Liver (tissue), 8 donors: ENCODE measurements at regions not wholly inside any gene's neighbourhood (a gene's known extent, or its start where the extent isn't known, plus 50 kb on each side); places are given as distances from the start of the nearest gene placed in this dataset.

Source experiments
- DNase-seq: peaks from one replicate; pipeline ENCODE4 v3.0.0-alpha.2; 2017; ENCODE audit warnings: low spot score
- H3K27ac ChIP-seq, 2 donors: one replicate each; pipeline ENCODE4 v1.7.0; 2013; ENCODE audit warnings: inconsistent platforms in 2 of 2, low read length in 2 of 2, control low read depth in 1 of 2, low read depth in 1 of 2, mild to moderate bottlenecking in 1 of 2
- H3K27me3 ChIP-seq, 4 donors: one replicate each; pipeline versions ENCODE4 v1.6.1 to v1.7.0; 2013; ENCODE audit warnings: low read length in 3 of 4, inconsistent platforms in 1 of 4, mild to moderate bottlenecking in 1 of 4, moderate library complexity in 1 of 4; ENCODE audit not compliant: control insufficient read depth in 4 of 4, insufficient read depth in 4 of 4
- H3K36me3 ChIP-seq, 4 donors: one replicate each; pipeline versions ENCODE4 v1.6.1 to v1.7.0; 2013; ENCODE audit warnings: low read length in 3 of 4, mild to moderate bottlenecking in 3 of 4, low read depth in 1 of 4, moderate library complexity in 1 of 4; ENCODE audit not compliant: control insufficient read depth in 4 of 4, insufficient read depth in 3 of 4
- H3K4me1 ChIP-seq, 4 donors: one replicate each; pipeline versions ENCODE4 v1.6.1 to v1.7.0; 2013; ENCODE audit warnings: low read length in 3 of 4, mild to moderate bottlenecking in 3 of 4, moderate library complexity in 1 of 4; ENCODE audit not compliant: control insufficient read depth in 4 of 4, insufficient read depth in 4 of 4
- H3K4me3 ChIP-seq, 3 donors: one replicate each; pipeline versions ENCODE4 v1.6.1 to v1.7.0; 2013; ENCODE audit warnings: low read length in 3 of 3, control low read depth in 1 of 3, low read depth in 1 of 3, mild to moderate bottlenecking in 1 of 3
- H3K9ac ChIP-seq, 2 donors: one replicate each; pipeline ENCODE4 v1.7.0; 2013; ENCODE audit warnings: low read length in 2 of 2, mild to moderate bottlenecking in 2 of 2, moderate library complexity in 2 of 2, control low read depth in 1 of 2, low read depth in 1 of 2
- H3K9me3 ChIP-seq, 4 donors: one replicate each; pipeline versions ENCODE4 v1.6.1 to v1.7.0; 2013; ENCODE audit warnings: low read length in 3 of 4; ENCODE audit not compliant: control insufficient read depth in 4 of 4
- EGR1 ChIP-seq, 2 donors: IDR thresholded peaks; 2 replicates each; pipeline ENCODE4 v1.6.1; 2016 to 2018; ENCODE audit warnings: antibody characterized with exemption in 2 of 2, low read depth in 2 of 2
- FOXA1 ChIP-seq: IDR thresholded peaks from 2 replicates; pipeline ENCODE4 v1.6.1; 2016; ENCODE audit warnings: antibody characterized with exemption
- FOXA2 ChIP-seq: IDR thresholded peaks from 2 replicates; pipeline ENCODE4 v1.6.1; 2016; ENCODE audit warnings: antibody characterized with exemption
- GABPA ChIP-seq, 2 donors: IDR thresholded peaks in 1 of 2; conservative IDR thresholded peaks in 1 of 2; 2 replicates each; pipeline ENCODE4 v1.6.1; 2016; ENCODE audit warnings: antibody characterized with exemption in 2 of 2, mild to moderate bottlenecking in 1 of 2, moderate library complexity in 1 of 2
- HNF4A ChIP-seq, 2 donors: conservative IDR thresholded peaks; 2 replicates each; pipeline ENCODE4 v1.6.1; 2016; ENCODE audit warnings: antibody characterized with exemption in 2 of 2, mild to moderate bottlenecking in 2 of 2
- HNF4G ChIP-seq: IDR thresholded peaks from 2 replicates; pipeline ENCODE4 v1.6.1; 2016; ENCODE audit warnings: antibody characterized with exemption
- JUND ChIP-seq, 2 donors: IDR thresholded peaks; 2 replicates each; pipeline ENCODE4 v1.6.1; 2016; ENCODE audit warnings: antibody characterized with exemption in 2 of 2
- NR2F2 ChIP-seq: IDR thresholded peaks from 2 replicates; pipeline ENCODE4 v1.6.1; 2016; ENCODE audit warnings: antibody characterized with exemption
- RAD21 ChIP-seq, 2 donors: IDR thresholded peaks; 2 replicates each; pipeline ENCODE4 v1.6.1; 2016; ENCODE audit warnings: antibody characterized with exemption in 2 of 2, mild to moderate bottlenecking in 2 of 2
- RXRA ChIP-seq, 2 donors: IDR thresholded peaks; 2 replicates each; pipeline ENCODE4 v1.6.1; 2017 to 2018; ENCODE audit warnings: antibody characterized with exemption in 2 of 2, mild to moderate bottlenecking in 1 of 2
- SP1 ChIP-seq: IDR thresholded peaks from 2 replicates; pipeline ENCODE4 v1.6.1; 2018; ENCODE audit warnings: antibody characterized with exemption, mild to moderate bottlenecking
- TAF1 ChIP-seq: conservative IDR thresholded peaks from 2 replicates; pipeline ENCODE4 v1.6.1; 2016; ENCODE audit warnings: antibody characterized with exemption, mild to moderate bottlenecking
- YY1 ChIP-seq: IDR thresholded peaks from 2 replicates; pipeline ENCODE4 v1.6.1; 2016; ENCODE audit warnings: antibody characterized with exemption, mild to moderate bottlenecking
- whole genome bisulfite sequencing: extraction: QIAGEN DNeasy Blood & Tissue Kit; methylation state at CpG from one replicate; pipeline ENCODE4 v1.1.7; 2013; 5-methylcytosine and 5-hydroxymethylcytosine counted together
- TF ChIP-seq, protein P1 (sequence below): IDR thresholded peaks from 2 replicates; pipeline ENCODE4 v1.6.1; 2016; ENCODE audit warnings: antibody characterized with exemption
- TF ChIP-seq, protein P2 (sequence below): IDR thresholded peaks from 2 replicates; pipeline ENCODE4 v1.6.1; 2016; ENCODE audit warnings: antibody characterized with exemption, mild to moderate bottlenecking
- TF ChIP-seq, protein P3 (sequence below): fragments of 150-350 bp; IDR thresholded peaks from 2 replicates; pipeline ENCODE4 v1.5.1; 2017; ENCODE audit warnings: improper control_type of control experiment, low read depth, low read length; ENCODE audit not compliant: missing input control
- TF ChIP-seq, protein P4 (sequence below): IDR thresholded peaks from 2 replicates; pipeline ENCODE4 v1.6.1; 2016; ENCODE audit warnings: antibody characterized with exemption
- TF ChIP-seq, protein P5 (sequence below): IDR thresholded peaks from 2 replicates; pipeline ENCODE4 v1.6.1; 2016; ENCODE audit warnings: antibody characterized with exemption
- donor health status: healthy.
- donor health status: healthy.
- donor health status: healthy.
- donor health status: healthy.
- donor health status: healthy.

DNA sequence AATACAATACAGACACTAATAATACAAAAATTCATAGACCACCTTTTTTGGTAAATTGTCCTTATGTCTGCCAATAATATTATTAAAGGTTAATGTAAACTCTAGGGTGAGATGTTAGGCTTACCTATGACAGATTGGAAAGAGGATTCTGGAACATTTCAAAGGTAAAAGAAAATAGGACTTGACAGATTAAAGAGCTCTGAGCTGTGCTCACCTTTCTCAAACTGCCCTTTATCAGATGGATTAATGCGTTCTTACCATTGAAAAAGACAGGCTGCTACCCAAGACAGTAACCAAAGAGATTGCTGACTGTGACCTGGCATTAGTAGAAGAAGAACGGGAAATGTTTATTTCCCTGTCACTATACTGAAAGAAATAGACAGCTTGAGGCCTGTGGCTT lies 156.1 kb upstream of the MRPS30 start:
- H3K27me3 ChIP-seq: no peaks in the 10 kb centered on the region
- TF ChIP-seq TAF1 (no peak), YY1 (no peak), RXRA (IDR thresholded peaks at IDR 0.05) (no peak), RAD21 (IDR thresholded peaks at IDR 0.05) (no peak), HNF4A (conservative IDR thresholded peaks at IDR 0.05) (no peak), FOXA1 (no peak), FOXA2 (no peak), JUND (IDR thresholded peaks at IDR 0.05) (no peak), GABPA (IDR thresholded peaks at IDR 0.05 in 1 of 2, conservative IDR thresholded peaks at IDR 0.05 in 1 of 2) (no peak), NR2F2 (no peak), SP1 (no peak), EGR1 (IDR thresholded peaks at IDR 0.05; ENCODE audit: low read depth in 2 of 2) (no peak), HNF4G (no peak)
- TF ChIP-seq, protein P1, sequence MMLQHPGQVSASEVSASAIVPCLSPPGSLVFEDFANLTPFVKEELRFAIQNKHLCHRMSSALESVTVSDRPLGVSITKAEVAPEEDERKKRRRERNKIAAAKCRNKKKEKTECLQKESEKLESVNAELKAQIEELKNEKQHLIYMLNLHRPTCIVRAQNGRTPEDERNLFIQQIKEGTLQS: no peak
- TF ChIP-seq, protein P2, sequence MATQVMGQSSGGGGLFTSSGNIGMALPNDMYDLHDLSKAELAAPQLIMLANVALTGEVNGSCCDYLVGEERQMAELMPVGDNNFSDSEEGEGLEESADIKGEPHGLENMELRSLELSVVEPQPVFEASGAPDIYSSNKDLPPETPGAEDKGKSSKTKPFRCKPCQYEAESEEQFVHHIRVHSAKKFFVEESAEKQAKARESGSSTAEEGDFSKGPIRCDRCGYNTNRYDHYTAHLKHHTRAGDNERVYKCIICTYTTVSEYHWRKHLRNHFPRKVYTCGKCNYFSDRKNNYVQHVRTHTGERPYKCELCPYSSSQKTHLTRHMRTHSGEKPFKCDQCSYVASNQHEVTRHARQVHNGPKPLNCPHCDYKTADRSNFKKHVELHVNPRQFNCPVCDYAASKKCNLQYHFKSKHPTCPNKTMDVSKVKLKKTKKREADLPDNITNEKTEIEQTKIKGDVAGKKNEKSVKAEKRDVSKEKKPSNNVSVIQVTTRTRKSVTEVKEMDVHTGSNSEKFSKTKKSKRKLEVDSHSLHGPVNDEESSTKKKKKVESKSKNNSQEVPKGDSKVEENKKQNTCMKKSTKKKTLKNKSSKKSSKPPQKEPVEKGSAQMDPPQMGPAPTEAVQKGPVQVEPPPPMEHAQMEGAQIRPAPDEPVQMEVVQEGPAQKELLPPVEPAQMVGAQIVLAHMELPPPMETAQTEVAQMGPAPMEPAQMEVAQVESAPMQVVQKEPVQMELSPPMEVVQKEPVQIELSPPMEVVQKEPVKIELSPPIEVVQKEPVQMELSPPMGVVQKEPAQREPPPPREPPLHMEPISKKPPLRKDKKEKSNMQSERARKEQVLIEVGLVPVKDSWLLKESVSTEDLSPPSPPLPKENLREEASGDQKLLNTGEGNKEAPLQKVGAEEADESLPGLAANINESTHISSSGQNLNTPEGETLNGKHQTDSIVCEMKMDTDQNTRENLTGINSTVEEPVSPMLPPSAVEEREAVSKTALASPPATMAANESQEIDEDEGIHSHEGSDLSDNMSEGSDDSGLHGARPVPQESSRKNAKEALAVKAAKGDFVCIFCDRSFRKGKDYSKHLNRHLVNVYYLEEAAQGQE: no peak
- TF ChIP-seq, protein P3, sequence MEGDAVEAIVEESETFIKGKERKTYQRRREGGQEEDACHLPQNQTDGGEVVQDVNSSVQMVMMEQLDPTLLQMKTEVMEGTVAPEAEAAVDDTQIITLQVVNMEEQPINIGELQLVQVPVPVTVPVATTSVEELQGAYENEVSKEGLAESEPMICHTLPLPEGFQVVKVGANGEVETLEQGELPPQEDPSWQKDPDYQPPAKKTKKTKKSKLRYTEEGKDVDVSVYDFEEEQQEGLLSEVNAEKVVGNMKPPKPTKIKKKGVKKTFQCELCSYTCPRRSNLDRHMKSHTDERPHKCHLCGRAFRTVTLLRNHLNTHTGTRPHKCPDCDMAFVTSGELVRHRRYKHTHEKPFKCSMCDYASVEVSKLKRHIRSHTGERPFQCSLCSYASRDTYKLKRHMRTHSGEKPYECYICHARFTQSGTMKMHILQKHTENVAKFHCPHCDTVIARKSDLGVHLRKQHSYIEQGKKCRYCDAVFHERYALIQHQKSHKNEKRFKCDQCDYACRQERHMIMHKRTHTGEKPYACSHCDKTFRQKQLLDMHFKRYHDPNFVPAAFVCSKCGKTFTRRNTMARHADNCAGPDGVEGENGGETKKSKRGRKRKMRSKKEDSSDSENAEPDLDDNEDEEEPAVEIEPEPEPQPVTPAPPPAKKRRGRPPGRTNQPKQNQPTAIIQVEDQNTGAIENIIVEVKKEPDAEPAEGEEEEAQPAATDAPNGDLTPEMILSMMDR: no peak
- TF ChIP-seq, protein P4, sequence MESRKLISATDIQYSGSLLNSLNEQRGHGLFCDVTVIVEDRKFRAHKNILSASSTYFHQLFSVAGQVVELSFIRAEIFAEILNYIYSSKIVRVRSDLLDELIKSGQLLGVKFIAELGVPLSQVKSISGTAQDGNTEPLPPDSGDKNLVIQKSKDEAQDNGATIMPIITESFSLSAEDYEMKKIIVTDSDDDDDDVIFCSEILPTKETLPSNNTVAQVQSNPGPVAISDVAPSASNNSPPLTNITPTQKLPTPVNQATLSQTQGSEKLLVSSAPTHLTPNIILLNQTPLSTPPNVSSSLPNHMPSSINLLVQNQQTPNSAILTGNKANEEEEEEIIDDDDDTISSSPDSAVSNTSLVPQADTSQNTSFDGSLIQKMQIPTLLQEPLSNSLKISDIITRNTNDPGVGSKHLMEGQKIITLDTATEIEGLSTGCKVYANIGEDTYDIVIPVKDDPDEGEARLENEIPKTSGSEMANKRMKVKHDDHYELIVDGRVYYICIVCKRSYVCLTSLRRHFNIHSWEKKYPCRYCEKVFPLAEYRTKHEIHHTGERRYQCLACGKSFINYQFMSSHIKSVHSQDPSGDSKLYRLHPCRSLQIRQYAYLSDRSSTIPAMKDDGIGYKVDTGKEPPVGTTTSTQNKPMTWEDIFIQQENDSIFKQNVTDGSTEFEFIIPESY: no peak
- TF ChIP-seq, protein P5, sequence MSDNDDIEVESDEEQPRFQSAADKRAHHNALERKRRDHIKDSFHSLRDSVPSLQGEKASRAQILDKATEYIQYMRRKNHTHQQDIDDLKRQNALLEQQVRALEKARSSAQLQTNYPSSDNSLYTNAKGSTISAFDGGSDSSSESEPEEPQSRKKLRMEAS: no peak
- WGBS: 45% methylated on average over 2 of the region's 2 CpGs

More for the DNA sequence above, 156.1 kb upstream of the MRPS30 start:
- Histone ChIP-seq H3K9me3 (peaks cover 0 to 4% (median 2%) of the 10 kb centered on the region in 4 donors), H3K4me3 (no peak overlapping the region), H3K4me1 (no peaks in the 10 kb centered on the region), H3K9ac (no peak overlapping the region), H3K27ac (no peak overlapping the region), H3K36me3 (no peaks in the 10 kb centered on the region)
- DNase-seq: no peak
